Pulmonary artery endothelial cell (primary cell): ENCODE measurements at regions not wholly inside any gene's neighbourhood (a gene's known extent, or its start where the extent isn't known, plus 50 kb on each side); places are given as distances from the start of the nearest gene placed in this dataset.

Experiments
- DNase-seq: peaks from one replicate; pipeline ENCODE4 v3.0.0-alpha.2; 2011; ENCODE audit warnings: low read depth, low spot score

- no peak for DNase-seq
Measured at GRCh38 chr1:198903203-198903602, 264.4 kb downstream of the PTPRC start.

DNA sequence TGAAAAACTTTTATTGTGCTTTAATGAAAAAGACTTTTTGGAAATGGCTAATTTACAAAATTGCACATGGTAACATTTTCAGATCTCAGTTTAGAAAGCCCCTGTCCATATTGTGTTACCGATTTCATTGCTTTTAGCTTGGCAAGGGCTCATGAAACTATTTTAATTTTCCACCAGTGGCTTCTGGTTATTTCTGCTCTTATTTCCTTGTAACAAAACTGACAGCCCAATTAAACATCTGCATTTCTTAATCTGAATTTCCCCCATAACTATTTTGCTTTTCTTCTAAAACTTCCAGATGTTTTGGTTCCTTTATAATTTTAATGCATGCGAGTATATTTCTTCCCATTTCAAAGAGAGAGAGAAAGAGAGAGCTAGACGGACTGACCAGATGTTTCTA is 264.8 kb downstream of the PTPRC start:
- no peak for DNase-seq

DNA sequence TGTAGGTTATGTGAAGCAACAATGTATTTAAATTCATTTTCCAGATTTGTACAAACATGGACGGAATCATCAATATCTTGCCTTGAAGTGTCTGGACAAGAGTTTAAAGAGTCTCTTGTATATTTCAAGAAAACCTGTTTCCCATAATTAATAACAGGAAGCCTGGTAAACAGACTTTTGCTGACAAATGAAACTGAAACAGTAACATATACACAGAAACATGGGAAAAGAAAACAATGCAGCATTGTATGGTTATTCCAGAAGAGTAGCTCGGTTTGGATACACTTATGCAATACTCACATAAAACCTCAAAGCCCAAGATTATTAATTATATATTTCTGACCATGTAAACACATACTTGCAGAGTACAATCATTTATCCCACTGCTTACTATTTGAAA is 265.5 kb downstream of the PTPRC start:
- DNase-seq, result no peak

- DNase-seq, result no peak
Measured at GRCh38 chr1:198906739-198907422, 268.0 kb downstream of the PTPRC start.

GRCh38 chr1:198907423-198907746 is 268.5 kb downstream of the PTPRC start:
- no peak for DNase-seq

DNA sequence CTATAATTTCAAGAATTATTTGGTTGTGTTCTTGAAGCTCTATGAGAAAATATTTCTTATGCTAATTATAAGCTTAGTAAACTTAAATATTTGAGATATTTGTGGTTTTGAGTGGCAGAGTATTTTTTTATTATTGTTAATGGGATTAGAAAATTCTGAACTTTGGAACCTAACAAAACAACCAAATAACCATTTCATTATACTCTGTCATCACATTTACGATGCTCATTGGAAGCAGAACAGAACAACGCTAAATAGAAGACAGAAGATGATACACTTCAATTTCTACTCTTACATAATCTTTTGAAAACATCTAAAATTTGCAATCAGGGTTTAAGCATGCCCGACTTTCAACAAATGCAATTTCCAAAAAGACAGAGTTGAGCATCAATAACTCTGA is 270.2 kb downstream of the PTPRC start:
- no peak for DNase-seq

GRCh38 chr1:198909973-198910372 is 271.1 kb downstream of the PTPRC start:
- DNase-seq, result peak; percentile 39

DNA sequence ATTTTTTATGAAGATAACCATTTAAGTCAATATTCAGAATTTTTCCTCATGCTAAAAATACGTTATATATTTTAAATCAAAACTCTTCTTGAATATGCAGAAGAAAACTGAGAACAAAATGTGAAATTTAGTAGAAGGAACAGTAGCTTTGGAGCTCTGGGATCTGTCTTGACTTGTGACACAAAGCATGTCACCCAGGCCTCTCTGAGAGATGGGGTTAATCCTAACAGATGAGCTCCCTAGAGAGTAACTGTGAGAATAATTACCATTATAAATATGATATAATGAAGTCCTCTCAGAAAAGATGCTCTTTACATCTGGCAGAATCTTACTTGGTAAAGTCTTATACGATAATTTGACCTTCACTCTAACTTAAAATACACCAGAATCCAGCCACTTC is 272.0 kb downstream of the PTPRC start:
- no peak for DNase-seq

DNA sequence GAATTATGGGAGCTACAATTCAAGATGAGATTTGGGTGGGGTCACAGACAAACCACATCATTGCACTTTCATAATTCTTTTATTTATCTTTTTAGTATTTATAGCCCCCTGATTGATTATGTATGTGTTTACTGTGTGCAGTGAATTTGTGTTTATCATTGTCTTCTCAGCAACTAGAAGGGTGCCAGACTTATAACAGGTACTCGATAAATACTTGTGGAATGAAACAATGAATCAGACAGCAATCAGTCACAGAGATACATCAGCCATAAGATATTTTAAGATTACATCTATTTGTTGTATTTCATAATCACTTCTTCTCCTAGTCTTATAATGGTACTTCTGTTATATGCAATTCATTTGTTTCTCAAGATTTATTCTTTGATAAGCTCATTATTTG is 273.2 kb downstream of the PTPRC start:
- DNase-seq, result no peak

DNA sequence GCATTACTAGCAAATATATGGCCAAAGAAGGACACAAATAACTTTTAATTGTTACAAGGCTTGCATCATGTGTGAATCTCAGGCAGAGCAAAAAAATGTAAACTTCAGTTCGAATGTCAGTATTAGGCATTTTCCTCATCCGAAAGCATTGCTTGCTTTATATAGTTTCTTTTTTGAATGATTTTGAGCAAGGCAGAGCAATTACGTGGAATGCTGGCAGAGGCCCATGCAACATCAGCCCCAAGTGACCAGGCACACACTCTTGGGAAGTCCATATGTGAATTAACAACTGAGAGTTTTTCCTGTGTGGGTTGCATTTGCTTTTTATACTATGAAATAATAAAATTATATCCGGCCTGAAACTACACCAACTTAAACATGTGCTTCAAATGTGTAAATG is 274.8 kb downstream of the PTPRC start:
- DNase-seq, result no peak

GRCh38 chr1:198915327-198916231 is 276.7 kb downstream of the PTPRC start:
- no peak for DNase-seq

DNA sequence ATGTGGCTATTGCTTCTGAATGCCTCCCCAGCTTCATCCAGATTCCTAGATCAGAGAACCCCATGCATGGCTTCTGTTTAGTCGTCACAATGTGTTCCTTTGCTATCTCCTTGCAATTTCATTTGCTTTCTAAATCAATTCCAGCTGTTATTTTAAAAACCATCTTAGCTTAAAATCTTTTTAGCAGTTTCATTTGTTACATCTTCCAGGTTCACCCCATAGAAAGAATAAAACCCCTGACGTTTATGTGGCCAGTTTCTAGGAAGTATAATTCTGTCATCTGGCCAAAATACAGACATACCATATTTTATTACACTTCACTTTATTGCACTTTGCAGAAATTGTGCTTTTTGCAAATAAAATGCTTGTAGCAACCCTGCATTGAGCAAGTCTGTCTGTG is 278.4 kb downstream of the PTPRC start:
- DNase-seq, result no peak

DNA sequence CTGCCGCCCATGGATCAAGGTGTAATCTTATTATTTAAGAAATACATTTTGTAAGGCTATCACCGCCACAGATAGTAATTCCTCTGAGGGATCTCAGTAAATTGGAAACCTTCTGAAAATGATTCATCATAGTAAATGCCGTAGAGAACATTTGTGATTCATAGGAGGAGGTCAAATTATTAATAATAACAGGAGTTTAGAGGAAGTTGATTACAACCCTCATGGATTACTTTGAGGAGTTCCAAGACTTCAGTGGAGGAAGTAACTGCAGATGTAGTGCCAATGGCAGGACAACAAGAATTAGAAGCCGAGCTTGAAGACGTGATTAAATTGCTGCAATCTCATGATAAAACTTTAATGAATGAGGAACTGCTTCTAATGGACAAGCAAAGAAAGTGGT is 280.1 kb downstream of the PTPRC start:
- no peak for DNase-seq

DNA sequence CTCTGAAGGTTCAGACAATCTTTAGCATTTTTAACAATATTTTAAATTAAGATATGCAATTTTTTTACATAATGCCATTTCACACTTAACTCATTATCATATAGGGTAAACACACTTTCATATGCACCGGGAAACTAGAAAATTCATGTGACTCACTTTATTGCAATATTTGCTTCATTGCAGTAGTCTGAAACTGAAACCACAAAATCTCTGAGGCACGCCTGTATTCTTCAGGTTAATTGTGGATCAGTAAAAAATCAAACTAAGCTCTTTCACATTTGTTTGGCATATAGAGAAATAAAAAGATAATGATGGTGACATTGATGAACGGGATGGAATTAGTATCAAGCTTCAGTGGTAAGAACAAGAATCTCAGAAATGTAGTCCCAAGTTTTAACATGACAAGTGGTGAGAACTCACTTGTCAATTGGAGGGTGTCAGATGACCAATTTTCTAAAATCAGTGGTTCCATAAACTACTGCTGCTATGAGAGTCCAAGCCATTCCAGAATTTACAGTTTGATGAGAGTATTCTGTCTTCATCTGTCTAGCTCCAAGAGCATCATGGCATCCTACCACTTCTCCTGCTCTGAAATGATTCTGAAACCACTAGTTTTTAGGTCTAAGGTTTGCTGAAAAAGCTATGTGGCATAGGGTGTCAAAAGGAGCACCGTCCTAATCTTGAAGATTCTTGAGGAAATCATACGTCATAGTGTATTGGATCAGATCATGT is 281.0 kb downstream of the PTPRC start:
- DNase-seq, result no peak

GRCh38 chr1:198922638-198923430 is 284.0 kb downstream of the PTPRC start:
- no peak for DNase-seq

DNA sequence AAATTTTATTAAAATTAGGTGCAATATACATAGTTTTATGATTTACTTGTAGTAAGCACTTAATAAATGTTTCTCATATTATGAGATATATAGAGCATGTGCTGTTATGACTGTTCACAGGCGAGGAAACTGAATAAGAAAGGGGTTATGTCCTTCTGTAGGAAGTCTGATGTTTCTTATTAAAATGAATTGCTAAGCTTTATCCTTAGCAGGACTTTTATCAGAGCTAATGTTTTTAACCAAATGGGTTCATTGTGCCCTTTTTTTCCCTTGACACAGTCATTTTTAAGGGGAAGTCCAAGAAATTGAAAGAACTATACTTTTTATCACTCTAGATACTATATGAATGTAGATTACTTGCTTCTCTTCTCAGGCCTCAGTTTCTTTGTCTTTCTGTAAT is 285.2 kb downstream of the PTPRC start:
- DNase-seq, result no peak

DNA sequence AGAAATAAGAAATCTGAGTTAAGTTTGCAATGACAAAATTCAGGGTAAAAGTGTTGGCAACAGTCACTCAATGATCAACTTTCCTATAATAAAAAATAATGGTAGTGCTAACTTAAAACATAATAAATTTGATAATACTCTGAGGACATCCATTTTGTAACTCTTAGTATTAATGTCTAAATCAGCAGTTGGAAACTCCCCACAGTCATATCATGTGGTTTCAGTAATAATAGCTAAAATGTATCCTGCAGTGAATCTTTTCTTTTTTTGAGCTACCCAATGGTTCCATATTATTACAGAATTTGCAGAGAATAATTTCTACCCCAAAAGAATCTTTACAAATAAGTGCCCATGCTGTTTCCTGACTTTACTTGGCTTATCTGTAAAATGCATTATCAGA is 286.7 kb downstream of the PTPRC start:
- DNase-seq, result no peak

GRCh38 chr1:198927129-198927528 is 288.3 kb downstream of the PTPRC start:
- DNase-seq, result no peak

DNA sequence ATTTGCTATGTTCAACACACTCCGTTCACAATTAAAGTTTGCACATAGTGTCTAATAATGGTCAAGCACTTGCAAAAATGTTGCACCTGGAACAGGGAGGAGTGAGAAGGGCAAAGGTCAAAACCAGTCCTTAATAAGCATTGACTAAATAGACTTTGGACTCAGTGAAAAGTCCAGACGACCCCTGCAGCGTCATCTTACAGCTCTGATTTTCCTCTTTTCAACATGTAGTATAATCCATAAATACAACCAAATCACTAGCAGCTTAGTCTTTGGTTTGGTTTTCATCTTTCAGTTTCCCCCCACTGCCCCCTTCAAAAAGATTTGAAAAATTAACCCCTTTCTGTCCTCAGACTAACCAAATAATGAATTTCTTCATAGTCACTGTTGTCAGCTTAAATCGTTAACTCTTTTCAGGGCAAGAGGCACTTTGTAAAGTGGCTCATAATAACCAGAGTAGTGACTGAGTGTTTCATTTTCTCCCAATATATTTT is 290.3 kb downstream of the PTPRC start:
- DNase-seq, result no peak

DNA sequence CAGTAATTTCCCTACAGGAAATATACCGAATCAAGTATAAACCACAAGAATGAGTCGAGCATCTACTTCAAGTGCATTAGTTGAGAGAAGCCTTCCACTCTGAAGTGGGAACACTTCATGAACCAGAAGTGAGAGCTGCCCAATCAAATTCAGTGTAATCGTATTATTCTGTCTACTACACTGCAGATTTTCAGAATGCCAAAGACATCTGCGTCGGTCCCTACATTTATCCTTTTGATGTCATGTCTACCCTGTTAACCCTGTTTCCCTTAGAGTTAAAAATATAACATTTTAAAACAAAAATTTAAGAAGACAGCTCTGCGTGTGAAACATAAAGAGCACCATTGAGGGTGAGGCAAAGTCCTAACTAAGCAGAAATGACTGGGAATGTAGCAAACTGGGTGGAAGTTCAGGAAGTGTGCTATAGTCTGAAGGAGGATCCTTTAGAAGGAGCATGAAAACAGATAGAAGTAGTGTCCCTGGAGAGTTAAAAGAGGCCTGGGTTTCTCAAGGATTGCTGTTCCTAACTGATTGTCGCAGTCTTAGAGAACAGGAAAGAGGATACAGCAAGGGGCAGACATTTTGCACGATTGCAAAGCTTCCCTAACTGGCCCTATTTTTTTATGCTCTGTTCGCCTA is 291.2 kb downstream of the PTPRC start:
- DNase-seq, result no peak
